Coronary artery (tissue), 2 donors: ENCODE measurements at regions not wholly inside any gene's neighbourhood (a gene's known extent, or its start where the extent isn't known, plus 50 kb on each side); places are given as distances from the start of the nearest gene placed in this dataset.
"Not testable (repeated sequence)": the region's sequence is repeated elsewhere in the genome, so short reads cannot be mapped to it uniquely, and the experiment has no call there.

ENCODE experiments used
- DNase-seq: peaks from one replicate; pipeline ENCODE4 v3.0.0-alpha.2; 2017; ENCODE audit warnings: low spot score
- H3K27ac ChIP-seq, 2 donors: fragments of 200-600 bp; sonication (generic); one replicate each; pipeline ENCODE4 v1.5.1; 2016 to 2019
- H3K4me3 ChIP-seq: fragments of 200-600 bp; sonication (generic); 2 replicates; pipeline ENCODE4 v1.5.1; 2016; ENCODE audit warnings: mild to moderate bottlenecking, moderate library complexity
- CTCF ChIP-seq: fragments of 200-600 bp; sonication (generic); IDR thresholded peaks from one replicate; pipeline ENCODE4 v1.5.1; 2019; ENCODE audit warnings: antibody characterized with exemption

- no peak overlapping the region for H3K27ac ChIP-seq
- DNase-seq: no peak
- H3K4me3 ChIP-seq: no peak overlapping the region
- no peak for TF ChIP-seq CTCF
These were observed 53.3 kb downstream of the TANC2 start for GRCh38 chr17:63019138-63019873.

- DNase-seq: no peak
- TF ChIP-seq CTCF: no peak
- H3K4me3 ChIP-seq: no peak overlapping the region
- H3K27ac ChIP-seq: no peak overlapping the region
These were observed 56.5 kb downstream of the TANC2 start for GRCh38 chr17:63022567-63022966.

- H3K27ac ChIP-seq: no peak overlapping the region
- TF ChIP-seq CTCF: no peak
- DNase-seq: no peak
- H3K4me3 ChIP-seq: no peak overlapping the region
These were observed 57.0 kb downstream of the TANC2 start for GRCh38 chr17:63023049-63023448.

- DNase-seq: no peak
- Histone ChIP-seq H3K27ac (no peak overlapping the region), H3K4me3 (no peak overlapping the region)
- no peak for TF ChIP-seq CTCF
These were observed 58.2 kb downstream of the TANC2 start for GRCh38 chr17:63024201-63024600.

- H3K27ac ChIP-seq: no peak overlapping the region
- H3K4me3 ChIP-seq: no peak overlapping the region
- no peak for DNase-seq
- TF ChIP-seq CTCF: no peak
These were observed 58.7 kb downstream of the TANC2 start for GRCh38 chr17:63024716-63025115.

- DNase-seq, H3K27ac ChIP-seq, H3K4me3 ChIP-seq: not testable (repeated sequence)
These were observed 59.6 kb downstream of the TANC2 start for GRCh38 chr17:63025637-63026036.

- Histone ChIP-seq H3K4me3 (no peak overlapping the region), H3K27ac (no peak overlapping the region)
- no peak for TF ChIP-seq CTCF
- DNase-seq: no peak
These were observed 63.5 kb downstream of the TANC2 start for GRCh38 chr17:63029541-63029940.
